ENCODE measurements at regions not wholly inside any gene's neighbourhood (a gene's known extent, or its start where the extent isn't known, plus 50 kb on each side); places are given as distances from the start of the nearest gene placed in this dataset.

DNA sequence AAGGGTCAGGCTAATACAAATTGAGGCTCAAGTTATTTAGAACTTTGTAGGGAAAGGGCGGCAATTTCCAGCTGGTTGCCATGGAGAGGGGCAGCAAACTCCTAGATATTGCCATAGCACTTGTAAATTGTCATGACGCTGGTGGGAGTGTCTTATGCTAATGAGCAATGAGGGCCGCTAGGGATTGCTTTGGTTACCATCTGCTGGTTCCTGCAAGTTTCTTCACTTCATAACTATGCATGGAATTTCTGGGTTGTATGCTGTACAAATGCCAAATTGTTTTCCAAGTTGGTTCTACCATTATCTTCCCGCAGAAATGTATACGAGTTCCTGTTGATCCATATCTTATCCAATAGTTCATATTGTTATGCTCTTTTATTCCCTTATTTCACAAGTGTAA lies 1339.4 kb downstream of the EFNB2 start:
- no peaks in the 10 kb centered on the region for H3K4me1 ChIP-seq (ENCODE audit: control insufficient read depth in 1 of 2, insufficient read depth in 2 of 2, low read length in 2 of 2)
- no peak overlapping the region for H3K4me3 ChIP-seq (ENCODE audit: low read depth in 1 of 2, low read length in 2 of 2)
- no peaks in the 10 kb centered on the region for H3K9me3 ChIP-seq (ENCODE audit: control insufficient read depth in 1 of 2, low read length in 2 of 2)
- H3K36me3 ChIP-seq (ENCODE audit: control insufficient read depth in 1 of 2, insufficient read depth in 2 of 2, low read length in 2 of 2) = no peaks in the 10 kb centered on the region
- H3K27me3 ChIP-seq (ENCODE audit: low read depth, low read length) = no peaks in the 10 kb centered on the region
- no peak overlapping the region for H3K27ac ChIP-seq (ENCODE audit: low read length)

- Histone ChIP-seq H3K4me1 (ENCODE audit: control insufficient read depth in 1 of 2, insufficient read depth in 2 of 2, low read length in 2 of 2) (no peaks in the 10 kb centered on the region), H3K27me3 (ENCODE audit: low read depth, low read length) (no peaks in the 10 kb centered on the region), H3K4me3 (ENCODE audit: low read depth in 1 of 2, low read length in 2 of 2) (no peak overlapping the region), H3K9me3 (ENCODE audit: control insufficient read depth in 1 of 2, low read length in 2 of 2) (no peaks in the 10 kb centered on the region), H3K27ac (ENCODE audit: low read length) (no peak overlapping the region), H3K36me3 (ENCODE audit: control insufficient read depth in 1 of 2, insufficient read depth in 2 of 2, low read length in 2 of 2) (no peaks in the 10 kb centered on the region)
Observed at GRCh38 chr13:105193026-105193425, 1342.4 kb downstream of the EFNB2 start.

GRCh38 chr13:105184201-105184600 lies 1351.3 kb downstream of the EFNB2 start:
- Histone ChIP-seq H3K27me3 (ENCODE audit: low read depth, low read length) (no peaks in the 10 kb centered on the region), H3K9me3 (ENCODE audit: control insufficient read depth in 1 of 2, low read length in 2 of 2) (no peaks in the 10 kb centered on the region)

GRCh38 chr13:105177265-105177900 lies 1358.1 kb downstream of the EFNB2 start:
- Histone ChIP-seq H3K27me3 (ENCODE audit: low read depth, low read length) (no peaks in the 10 kb centered on the region), H3K9me3 (ENCODE audit: control insufficient read depth in 1 of 2, low read length in 2 of 2) (no peaks in the 10 kb centered on the region), H3K4me1 (ENCODE audit: control insufficient read depth in 1 of 2, insufficient read depth in 2 of 2, low read length in 2 of 2) (peaks cover 0 to 3% of the 10 kb centered on the region in 2 donors), H3K4me3 (ENCODE audit: low read depth in 1 of 2, low read length in 2 of 2) (no peak overlapping the region), H3K27ac (ENCODE audit: low read length) (no peak overlapping the region), H3K36me3 (ENCODE audit: control insufficient read depth in 1 of 2, insufficient read depth in 2 of 2, low read length in 2 of 2) (no peaks in the 10 kb centered on the region)

More at GRCh38 chr13:105184201-105184600, 1351.3 kb downstream of the EFNB2 start:
- no peak overlapping the region for H3K27ac ChIP-seq (ENCODE audit: low read length)
- H3K4me1 ChIP-seq (ENCODE audit: control insufficient read depth in 1 of 2, insufficient read depth in 2 of 2, low read length in 2 of 2) = no peaks in the 10 kb centered on the region
- no peak overlapping the region for H3K4me3 ChIP-seq (ENCODE audit: low read depth in 1 of 2, low read length in 2 of 2)
- H3K36me3 ChIP-seq (ENCODE audit: control insufficient read depth in 1 of 2, insufficient read depth in 2 of 2, low read length in 2 of 2) = no peaks in the 10 kb centered on the region

DNA sequence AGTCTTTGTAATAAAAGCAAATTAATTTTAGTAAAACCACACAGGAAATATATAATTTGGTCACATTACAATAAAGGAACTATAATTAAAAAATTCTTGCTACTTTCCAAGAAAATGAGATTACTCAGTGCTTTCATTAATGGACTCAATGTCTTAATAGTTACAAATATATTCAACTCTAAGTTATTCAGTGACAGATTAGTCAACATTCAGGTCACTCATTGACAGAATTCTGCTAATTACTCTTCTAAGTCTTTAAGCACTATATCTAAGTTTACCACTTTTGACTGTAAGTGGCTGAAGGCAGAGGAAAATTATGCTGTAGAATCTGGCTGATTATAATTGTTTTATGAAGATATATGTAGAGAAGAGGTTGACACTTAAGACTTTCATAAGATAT lies 1365.0 kb downstream of the EFNB2 start:
- H3K27ac ChIP-seq (ENCODE audit: low read length) = no peak overlapping the region
- H3K4me3 ChIP-seq (ENCODE audit: low read depth in 1 of 2, low read length in 2 of 2) = no peak overlapping the region
- H3K9me3 ChIP-seq (ENCODE audit: control insufficient read depth in 1 of 2, low read length in 2 of 2) = peaks cover 0 to 10% of the 10 kb centered on the region in 2 donors
- no peaks in the 10 kb centered on the region for H3K27me3 ChIP-seq (ENCODE audit: low read depth, low read length)
- no peaks in the 10 kb centered on the region for H3K4me1 ChIP-seq (ENCODE audit: control insufficient read depth in 1 of 2, insufficient read depth in 2 of 2, low read length in 2 of 2)
- no peaks in the 10 kb centered on the region for H3K36me3 ChIP-seq (ENCODE audit: control insufficient read depth in 1 of 2, insufficient read depth in 2 of 2, low read length in 2 of 2)

GRCh38 chr13:105168295-105168694 lies 1367.2 kb downstream of the EFNB2 start:
- Histone ChIP-seq H3K27me3 (ENCODE audit: low read depth, low read length) (no peaks in the 10 kb centered on the region), H3K4me1 (ENCODE audit: control insufficient read depth in 1 of 2, insufficient read depth in 2 of 2, low read length in 2 of 2) (no peaks in the 10 kb centered on the region), H3K36me3 (ENCODE audit: control insufficient read depth in 1 of 2, insufficient read depth in 2 of 2, low read length in 2 of 2) (no peaks in the 10 kb centered on the region), H3K4me3 (ENCODE audit: low read depth in 1 of 2, low read length in 2 of 2) (no peak overlapping the region), H3K9me3 (ENCODE audit: control insufficient read depth in 1 of 2, low read length in 2 of 2) (peaks cover 0 to 10% of the 10 kb centered on the region in 2 donors), H3K27ac (ENCODE audit: low read length) (no peak overlapping the region)

GRCh38 chr13:105167385-105167784 lies 1368.1 kb downstream of the EFNB2 start:
- Histone ChIP-seq H3K27me3 (ENCODE audit: low read depth, low read length) (no peaks in the 10 kb centered on the region), H3K27ac (ENCODE audit: low read length) (no peak overlapping the region), H3K9me3 (ENCODE audit: control insufficient read depth in 1 of 2, low read length in 2 of 2) (peaks cover 0 to 10% of the 10 kb centered on the region in 2 donors), H3K4me1 (ENCODE audit: control insufficient read depth in 1 of 2, insufficient read depth in 2 of 2, low read length in 2 of 2) (no peaks in the 10 kb centered on the region), H3K36me3 (ENCODE audit: control insufficient read depth in 1 of 2, insufficient read depth in 2 of 2, low read length in 2 of 2) (no peaks in the 10 kb centered on the region), H3K4me3 (ENCODE audit: low read depth in 1 of 2, low read length in 2 of 2) (no peak overlapping the region)

DNA sequence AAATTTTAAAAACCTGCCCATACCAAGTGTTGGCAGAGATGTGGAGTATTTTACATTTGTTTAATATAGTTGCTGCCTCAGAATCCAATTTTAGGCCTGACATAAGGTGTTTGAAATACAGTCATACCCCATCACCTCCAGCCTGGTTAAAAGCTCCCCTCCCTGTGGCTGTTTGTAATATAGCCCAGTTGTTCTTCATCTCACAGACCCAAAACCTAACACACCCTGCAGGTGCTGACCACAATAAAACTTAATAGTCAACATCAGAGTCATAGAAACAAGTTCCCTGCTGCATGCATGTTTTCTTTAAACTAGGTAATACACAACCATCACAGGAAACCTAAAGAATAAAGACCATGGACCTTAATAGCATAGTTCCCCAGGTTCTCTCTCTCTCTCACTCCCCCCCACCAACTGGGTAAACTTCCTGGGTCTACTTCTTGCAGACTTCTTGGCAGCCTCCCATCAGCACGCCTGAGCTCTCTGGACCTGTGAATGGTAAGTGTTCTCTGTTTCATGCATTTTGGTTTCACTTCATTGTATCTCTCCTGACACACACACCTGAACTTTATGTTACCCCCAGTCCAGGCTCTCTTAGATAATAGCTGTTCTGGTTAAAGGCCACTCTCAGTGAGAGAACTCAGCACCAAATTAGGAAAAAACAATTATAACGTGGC lies 1369.9 kb downstream of the EFNB2 start:
- Histone ChIP-seq H3K4me3 (ENCODE audit: low read depth in 1 of 2, low read length in 2 of 2) (no peak overlapping the region), H3K27me3 (ENCODE audit: low read depth, low read length) (no peaks in the 10 kb centered on the region)

DNA sequence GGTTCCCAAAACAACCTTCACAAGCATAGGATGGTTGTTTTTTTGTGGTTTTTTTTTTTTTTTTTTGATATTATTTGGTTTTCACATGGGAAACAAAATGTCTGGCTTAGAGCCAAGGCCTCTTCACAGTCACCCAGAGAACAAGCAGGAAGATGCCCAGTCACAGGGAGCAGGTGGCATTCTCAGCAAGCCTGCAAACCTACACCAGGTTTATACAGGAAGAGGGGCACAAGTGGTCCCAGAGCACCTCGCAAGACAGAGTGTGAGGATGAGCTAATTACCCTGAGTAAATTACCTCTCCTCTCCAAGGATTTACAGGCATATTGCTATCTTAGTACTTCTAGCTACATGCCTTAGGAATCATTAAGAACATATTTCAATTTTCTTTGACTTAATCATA lies 1375.6 kb downstream of the EFNB2 start:
- H3K4me3 ChIP-seq (ENCODE audit: low read depth in 1 of 2, low read length in 2 of 2) = no peak overlapping the region
- H3K4me1 ChIP-seq (ENCODE audit: control insufficient read depth in 1 of 2, insufficient read depth in 2 of 2, low read length in 2 of 2) = no peaks in the 10 kb centered on the region
- no peaks in the 10 kb centered on the region for H3K27me3 ChIP-seq (ENCODE audit: low read depth, low read length)
- H3K36me3 ChIP-seq (ENCODE audit: control insufficient read depth in 1 of 2, insufficient read depth in 2 of 2, low read length in 2 of 2) = no peaks in the 10 kb centered on the region
- no peaks in the 10 kb centered on the region for H3K9me3 ChIP-seq (ENCODE audit: control insufficient read depth in 1 of 2, low read length in 2 of 2)
- H3K27ac ChIP-seq (ENCODE audit: low read length) = no peak overlapping the region

More for the DNA sequence above, 1369.9 kb downstream of the EFNB2 start:
- Histone ChIP-seq H3K27ac (ENCODE audit: low read length) (no peak overlapping the region), H3K4me1 (ENCODE audit: control insufficient read depth in 1 of 2, insufficient read depth in 2 of 2, low read length in 2 of 2) (no peaks in the 10 kb centered on the region), H3K9me3 (ENCODE audit: control insufficient read depth in 1 of 2, low read length in 2 of 2) (peaks cover 0 to 6% of the 10 kb centered on the region in 2 donors), H3K36me3 (ENCODE audit: control insufficient read depth in 1 of 2, insufficient read depth in 2 of 2, low read length in 2 of 2) (no peaks in the 10 kb centered on the region)

GRCh38 chr13:105153611-105154010 lies 1381.9 kb downstream of the EFNB2 start:
- no peaks in the 10 kb centered on the region for H3K9me3 ChIP-seq (ENCODE audit: control insufficient read depth in 1 of 2, low read length in 2 of 2)

DNA sequence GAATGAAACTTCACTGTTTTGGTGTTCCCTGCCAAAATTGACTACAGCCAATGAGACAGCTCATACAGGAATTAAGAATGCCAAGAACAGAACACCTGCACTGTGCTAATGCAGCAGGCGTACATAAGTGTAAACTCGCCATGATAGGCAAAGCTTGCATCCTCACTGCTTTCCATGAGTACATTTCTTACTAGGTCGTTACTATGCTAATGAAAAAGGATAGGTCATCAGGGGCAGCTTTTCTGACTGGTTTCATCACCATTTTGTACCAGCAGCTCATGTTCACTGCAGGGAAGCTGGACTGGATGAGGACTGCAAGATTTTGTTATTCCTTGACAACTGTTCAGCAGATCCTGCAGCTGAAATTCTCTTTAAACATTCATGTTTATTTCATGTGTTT lies 1383.8 kb downstream of the EFNB2 start:
- Histone ChIP-seq H3K27me3 (ENCODE audit: low read depth, low read length) (no peaks in the 10 kb centered on the region), H3K9me3 (ENCODE audit: control insufficient read depth in 1 of 2, low read length in 2 of 2) (no peaks in the 10 kb centered on the region), H3K4me1 (ENCODE audit: control insufficient read depth in 1 of 2, insufficient read depth in 2 of 2, low read length in 2 of 2) (no peaks in the 10 kb centered on the region), H3K4me3 (ENCODE audit: low read depth in 1 of 2, low read length in 2 of 2) (no peak overlapping the region), H3K27ac (ENCODE audit: low read length) (no peak overlapping the region), H3K36me3 (ENCODE audit: control insufficient read depth in 1 of 2, insufficient read depth in 2 of 2, low read length in 2 of 2) (no peaks in the 10 kb centered on the region)

More at GRCh38 chr13:105153611-105154010, 1381.9 kb downstream of the EFNB2 start:
- Histone ChIP-seq H3K27me3 (ENCODE audit: low read depth, low read length) (no peaks in the 10 kb centered on the region), H3K27ac (ENCODE audit: low read length) (no peak overlapping the region), H3K4me1 (ENCODE audit: control insufficient read depth in 1 of 2, insufficient read depth in 2 of 2, low read length in 2 of 2) (no peaks in the 10 kb centered on the region), H3K36me3 (ENCODE audit: control insufficient read depth in 1 of 2, insufficient read depth in 2 of 2, low read length in 2 of 2) (no peaks in the 10 kb centered on the region), H3K4me3 (ENCODE audit: low read depth in 1 of 2, low read length in 2 of 2) (no peak overlapping the region)

GRCh38 chr13:105147461-105147860 lies 1388.0 kb downstream of the EFNB2 start:
- Histone ChIP-seq H3K36me3 (ENCODE audit: control insufficient read depth in 1 of 2, insufficient read depth in 2 of 2, low read length in 2 of 2) (no peaks in the 10 kb centered on the region), H3K9me3 (ENCODE audit: control insufficient read depth in 1 of 2, low read length in 2 of 2) (no peaks in the 10 kb centered on the region), H3K4me1 (ENCODE audit: control insufficient read depth in 1 of 2, insufficient read depth in 2 of 2, low read length in 2 of 2) (no peaks in the 10 kb centered on the region), H3K27me3 (ENCODE audit: low read depth, low read length) (no peaks in the 10 kb centered on the region), H3K27ac (ENCODE audit: low read length) (no peak overlapping the region), H3K4me3 (ENCODE audit: low read depth in 1 of 2, low read length in 2 of 2) (no peak overlapping the region)
